ENCODE measurements at regions not wholly inside any gene's neighbourhood (a gene's known extent, or its start where the extent isn't known, plus 50 kb on each side); places are given as distances from the start of the nearest gene placed in this dataset.

DNA sequence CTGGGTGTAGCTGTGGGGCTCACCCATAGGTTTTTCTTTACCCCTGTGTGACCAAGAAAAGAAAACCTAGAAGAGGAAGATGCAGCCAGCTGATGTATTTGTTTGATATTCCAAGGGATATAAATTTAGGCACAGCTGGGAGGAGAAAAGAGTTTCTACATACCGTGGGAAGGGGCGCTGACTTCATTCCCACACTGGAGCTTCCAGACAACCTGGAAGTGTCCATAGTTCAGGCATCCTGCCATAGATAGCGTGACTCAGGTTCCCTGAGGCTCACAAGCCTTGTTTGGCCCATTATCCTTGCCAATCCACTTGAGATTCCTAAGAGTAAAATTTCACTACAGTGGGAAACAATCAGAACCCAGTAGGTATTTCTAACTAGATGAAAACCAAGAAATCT lies 371.7 kb upstream of the NRP1 start:
- TF ChIP-seq, protein P1, sequence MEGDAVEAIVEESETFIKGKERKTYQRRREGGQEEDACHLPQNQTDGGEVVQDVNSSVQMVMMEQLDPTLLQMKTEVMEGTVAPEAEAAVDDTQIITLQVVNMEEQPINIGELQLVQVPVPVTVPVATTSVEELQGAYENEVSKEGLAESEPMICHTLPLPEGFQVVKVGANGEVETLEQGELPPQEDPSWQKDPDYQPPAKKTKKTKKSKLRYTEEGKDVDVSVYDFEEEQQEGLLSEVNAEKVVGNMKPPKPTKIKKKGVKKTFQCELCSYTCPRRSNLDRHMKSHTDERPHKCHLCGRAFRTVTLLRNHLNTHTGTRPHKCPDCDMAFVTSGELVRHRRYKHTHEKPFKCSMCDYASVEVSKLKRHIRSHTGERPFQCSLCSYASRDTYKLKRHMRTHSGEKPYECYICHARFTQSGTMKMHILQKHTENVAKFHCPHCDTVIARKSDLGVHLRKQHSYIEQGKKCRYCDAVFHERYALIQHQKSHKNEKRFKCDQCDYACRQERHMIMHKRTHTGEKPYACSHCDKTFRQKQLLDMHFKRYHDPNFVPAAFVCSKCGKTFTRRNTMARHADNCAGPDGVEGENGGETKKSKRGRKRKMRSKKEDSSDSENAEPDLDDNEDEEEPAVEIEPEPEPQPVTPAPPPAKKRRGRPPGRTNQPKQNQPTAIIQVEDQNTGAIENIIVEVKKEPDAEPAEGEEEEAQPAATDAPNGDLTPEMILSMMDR (conservative IDR thresholded peaks at IDR 0.05; ENCODE audit: low read length), result no peak
- TF ChIP-seq EZH2phosphoT487 (IDR thresholded peaks at IDR 0.05; ENCODE audit: borderline replicate concordance), result no peak
